ENCODE measurements at regions not wholly inside any gene's neighbourhood (a gene's known extent, or its start where the extent isn't known, plus 50 kb on each side); places are given as distances from the start of the nearest gene placed in this dataset.

DNA sequence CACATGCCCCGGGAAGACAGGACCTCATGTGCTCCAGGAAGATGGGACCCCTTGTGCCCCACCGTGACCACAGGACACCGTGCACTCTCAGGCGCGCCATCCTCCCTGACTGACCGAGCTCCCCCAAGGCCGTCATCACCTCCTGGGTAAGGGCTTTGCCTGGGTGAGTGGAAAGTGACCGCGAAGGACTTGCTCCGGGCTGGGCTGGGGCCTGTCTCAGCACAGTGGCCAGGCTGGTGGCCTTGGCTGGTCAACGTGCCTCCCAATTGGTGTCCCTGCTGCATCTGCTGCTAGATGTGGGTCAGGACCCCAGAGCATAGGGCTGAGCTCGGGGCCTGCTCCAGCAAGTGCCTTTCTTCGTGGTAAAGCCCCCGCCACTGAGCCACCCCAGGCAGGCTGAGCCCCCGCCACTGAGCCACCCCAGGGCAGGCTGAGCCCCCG is 69.7 kb upstream of the CTDP1 start:
- DNase-seq (ENCODE audit: low spot score): no peak

DNA sequence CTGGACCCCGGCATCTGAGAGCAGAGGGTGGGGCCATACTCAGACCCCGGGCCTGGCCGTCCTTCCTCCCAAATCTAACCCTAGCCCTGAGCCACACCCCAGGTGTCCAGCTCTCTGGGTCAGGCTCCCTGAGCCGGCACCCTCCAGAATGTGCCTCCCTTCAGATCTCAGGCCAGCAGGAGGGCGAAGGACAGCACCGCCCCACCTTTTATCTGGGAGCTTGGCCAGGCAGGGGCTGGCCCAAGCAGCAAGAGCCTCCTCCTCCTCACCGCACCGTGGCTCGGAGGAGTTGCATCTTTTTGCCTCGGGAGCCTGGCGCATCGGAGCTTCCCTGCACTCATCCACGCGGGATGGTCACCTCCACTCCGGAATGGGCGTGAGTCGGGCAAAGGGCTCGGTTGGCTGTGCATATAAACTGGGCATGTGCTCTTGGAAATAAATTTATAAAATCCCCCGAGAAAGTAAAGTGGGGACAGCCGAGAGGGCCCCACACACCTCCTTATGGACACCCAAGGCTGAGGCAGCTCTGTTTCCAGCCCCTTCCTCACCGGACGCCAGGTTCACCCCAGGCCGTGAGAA is 69.1 kb upstream of the CTDP1 start:
- DNase-seq (ENCODE audit: low spot score): no peak

GRCh38 chr18:79611040-79611681 is 68.4 kb upstream of the CTDP1 start:
- no peak for DNase-seq (ENCODE audit: low spot score)

DNA sequence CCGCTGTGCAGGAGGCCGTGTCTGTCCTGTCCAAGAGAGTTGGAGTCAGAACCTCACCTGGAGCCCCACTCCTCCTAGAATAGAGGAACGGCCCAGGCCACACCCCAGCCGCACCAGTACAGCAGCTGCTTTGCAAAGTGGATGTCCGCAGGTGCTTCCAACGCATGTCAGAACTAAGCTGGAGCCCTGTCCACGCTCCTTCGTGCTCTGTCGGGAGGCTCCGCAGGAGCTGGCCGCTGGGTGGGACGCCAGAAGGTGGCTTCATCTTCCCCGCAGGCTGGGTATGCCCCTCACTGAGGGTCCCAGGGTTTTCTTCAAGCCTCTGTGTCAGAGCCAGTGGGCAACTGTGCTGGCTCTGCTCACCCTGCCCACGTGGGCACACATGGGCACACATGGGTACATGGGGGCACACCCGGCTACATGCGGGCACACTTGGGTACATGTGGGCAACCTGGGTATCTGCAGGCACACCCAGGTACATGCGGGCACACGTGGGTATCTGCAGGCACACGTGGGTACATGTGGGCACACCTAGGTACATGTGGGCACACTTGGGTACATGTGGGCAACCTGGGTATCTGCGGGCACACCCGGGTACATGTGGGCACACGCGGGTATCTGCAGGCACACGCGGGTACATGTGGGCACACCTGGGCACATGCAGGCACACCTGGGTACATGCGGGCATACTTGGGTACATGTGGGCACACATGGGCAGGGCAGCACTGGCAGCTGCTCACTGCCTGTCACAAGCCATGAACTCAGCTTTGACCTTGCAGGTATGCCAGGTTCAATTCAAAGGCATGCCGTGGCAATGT is 67.1 kb upstream of the CTDP1 start:
- no peak for DNase-seq (ENCODE audit: low spot score)

- DNase-seq (ENCODE audit: low spot score): no peak
Measured at GRCh38 chr18:79613186-79613931, 66.2 kb upstream of the CTDP1 start.

- no peak for DNase-seq (ENCODE audit: low spot score)
Measured at GRCh38 chr18:79614211-79614955, 65.2 kb upstream of the CTDP1 start.

DNA sequence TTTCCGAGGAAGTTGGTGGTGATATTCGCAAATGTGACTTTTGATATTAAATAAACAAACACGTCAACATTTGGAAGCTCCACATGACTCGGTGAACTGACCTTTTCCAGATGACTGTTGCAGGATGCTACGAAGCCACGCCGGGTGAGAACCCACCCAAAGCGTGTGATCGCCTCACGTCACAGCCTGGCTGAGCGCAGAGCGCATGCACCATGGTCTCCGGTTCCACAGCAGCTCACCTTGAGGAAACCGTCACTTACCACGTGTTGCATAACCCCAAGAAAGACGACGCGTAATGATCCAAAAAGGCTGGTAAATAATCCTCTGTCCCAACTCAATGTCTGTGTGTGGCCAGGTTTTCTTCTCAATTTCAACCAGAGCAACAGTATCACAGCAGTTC is 64.5 kb upstream of the CTDP1 start:
- DNase-seq (ENCODE audit: low spot score): no peak

GRCh38 chr18:79615586-79615985 is 64.0 kb upstream of the CTDP1 start:
- no peak for DNase-seq (ENCODE audit: low spot score)

DNA sequence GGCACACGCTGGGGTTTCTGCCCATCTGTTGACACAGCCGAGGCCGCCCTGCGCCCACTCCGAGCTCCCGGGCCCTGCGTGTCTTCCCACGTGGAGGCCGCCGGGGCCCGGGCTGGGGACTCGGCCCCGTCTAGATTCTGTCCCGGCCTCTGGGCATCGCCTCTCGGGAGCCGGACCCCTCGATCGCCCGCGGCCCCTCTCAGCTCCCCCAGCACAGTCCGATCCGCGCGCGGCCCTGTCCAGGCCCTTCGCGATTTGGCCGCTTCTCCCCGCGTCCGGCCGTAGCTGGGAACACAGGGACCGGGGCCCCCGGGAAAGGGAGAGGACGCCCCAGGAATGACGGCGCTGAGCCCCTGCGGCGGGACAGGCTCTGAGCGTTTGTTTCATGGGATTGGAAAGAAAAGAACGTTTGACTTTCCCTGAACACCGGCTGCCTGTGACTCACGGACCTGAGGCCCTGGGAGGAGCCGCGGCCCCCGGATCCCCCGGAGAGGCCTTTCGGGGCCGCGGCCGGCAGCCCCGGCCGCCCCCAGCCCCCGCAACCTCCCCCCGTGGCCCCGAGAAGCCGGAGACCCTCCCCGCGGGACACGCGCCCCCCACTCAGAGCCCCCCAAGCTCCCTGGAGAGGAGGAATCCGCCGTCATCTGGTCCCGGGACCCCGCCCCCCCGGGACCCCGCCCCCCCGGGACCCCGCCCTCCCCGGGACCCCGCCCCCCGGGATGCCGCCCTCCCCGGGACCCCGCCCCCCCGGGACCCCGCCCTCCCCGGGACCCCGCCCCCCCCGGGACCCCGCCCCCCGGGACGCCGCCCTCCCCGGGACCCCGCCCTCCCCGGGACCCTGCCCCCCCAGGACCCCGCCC is 62.7 kb upstream of the CTDP1 start:
- no peak for DNase-seq (ENCODE audit: low spot score)

- DNase-seq (ENCODE audit: low spot score): no peak
Measured at GRCh38 chr18:79617511-79618500, 61.8 kb upstream of the CTDP1 start.

- no peak for DNase-seq (ENCODE audit: low spot score)
Measured at GRCh38 chr18:79620576-79621165, 58.9 kb upstream of the CTDP1 start.

DNA sequence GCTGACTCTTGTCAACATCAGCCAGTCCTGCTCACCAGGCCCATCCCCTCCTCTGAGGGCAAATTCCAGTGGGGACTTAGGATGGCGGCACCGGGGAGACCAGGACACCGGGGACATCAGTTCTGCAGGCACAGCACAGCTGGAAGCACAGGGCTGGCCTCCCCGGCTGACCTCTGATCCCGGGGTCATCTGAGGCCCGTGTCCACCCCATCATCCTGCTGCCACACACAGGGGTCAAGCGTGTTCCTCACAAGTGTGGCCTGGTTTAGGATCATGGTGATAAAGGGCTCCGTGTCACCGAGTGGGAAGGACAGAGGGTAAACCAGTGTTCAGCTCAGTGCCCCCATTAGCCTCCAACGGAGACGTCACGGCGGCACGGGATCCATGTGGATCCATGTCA is 58.1 kb upstream of the CTDP1 start:
- no peak for DNase-seq (ENCODE audit: low spot score)

GRCh38 chr18:79622004-79622403 is 57.6 kb upstream of the CTDP1 start:
- no peak for DNase-seq (ENCODE audit: low spot score)

GRCh38 chr18:79624356-79625170 is 55.0 kb upstream of the CTDP1 start:
- no peak for DNase-seq (ENCODE audit: low spot score)

DNA sequence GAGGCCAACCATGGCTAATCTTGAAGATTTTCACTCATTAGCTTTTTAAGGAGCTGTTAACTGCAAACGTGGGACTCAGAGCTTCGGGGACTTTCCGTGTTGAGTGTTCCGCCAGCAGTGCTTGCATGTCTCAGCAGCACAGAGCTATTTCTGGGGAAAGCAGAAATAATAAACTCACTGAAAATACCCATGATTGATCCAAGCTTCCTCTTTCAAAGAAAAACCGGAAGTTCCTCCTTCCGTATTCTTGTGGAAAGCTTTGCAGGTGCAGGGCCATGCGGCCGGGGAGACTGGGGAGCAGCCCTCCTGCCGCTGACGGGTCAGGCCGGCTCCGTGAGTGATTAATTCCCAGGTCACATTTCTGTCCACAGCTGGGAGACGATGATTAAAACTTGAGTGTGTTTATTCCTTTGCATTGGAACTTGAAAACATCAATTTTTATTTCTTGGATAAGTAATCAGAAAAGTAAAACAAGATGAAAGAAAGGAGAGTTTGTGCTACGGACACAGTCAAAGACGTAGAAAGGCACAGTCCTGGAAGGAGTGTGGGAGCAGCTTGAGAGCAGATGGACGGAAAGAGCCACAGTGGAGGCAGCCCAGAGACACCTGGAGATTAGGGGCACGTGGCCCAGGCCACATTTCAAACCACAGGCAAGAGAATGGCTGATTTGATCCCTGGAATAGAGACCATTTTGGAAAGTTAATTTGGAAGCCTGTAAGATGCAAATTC is 54.2 kb upstream of the CTDP1 start:
- no peak for DNase-seq (ENCODE audit: low spot score)

GRCh38 chr18:79625924-79626561 is 53.6 kb upstream of the CTDP1 start:
- DNase-seq (ENCODE audit: low spot score): no peak

Measured in SK-N-DZ (cell line).